Large intestine (tissue), 3 donors: ENCODE measurements at regions not wholly inside any gene's neighbourhood (a gene's known extent, or its start where the extent isn't known, plus 50 kb on each side); places are given as distances from the start of the nearest gene placed in this dataset.
"Not testable (repeated sequence)": the region's sequence is repeated elsewhere in the genome, so short reads cannot be mapped to it uniquely, and the experiment has no call there.

Experiments
- DNase-seq, 2 donors: peaks; one replicate each; pipeline versions ENCODE4 v3.0.0 to v3.0.0-alpha.2; 2013
- H3K27ac ChIP-seq: one replicate; pipeline ENCODE4 v1.5.1; 2013; ENCODE audit warnings: low read length
- H3K27me3 ChIP-seq: 2 replicates; pipeline ENCODE4 v1.6.1; 2013; ENCODE audit warnings: low read length; ENCODE audit not compliant: control insufficient read depth, insufficient read depth
- H3K36me3 ChIP-seq: 2 replicates; pipeline ENCODE4 v1.6.1; 2013; ENCODE audit warnings: low read length; ENCODE audit not compliant: control insufficient read depth, insufficient read depth
- H3K4me1 ChIP-seq: one replicate; pipeline ENCODE4 v1.6.1; 2013; ENCODE audit warnings: low read length; ENCODE audit not compliant: control insufficient read depth, insufficient read depth
- H3K4me3 ChIP-seq: one replicate; pipeline ENCODE4 v1.5.1; 2013; ENCODE audit warnings: low read length
- H3K9me3 ChIP-seq: one replicate; pipeline ENCODE4 v1.6.1; 2013; ENCODE audit warnings: mild to moderate bottlenecking, low read depth, low read length, moderate library complexity; ENCODE audit not compliant: control insufficient read depth
- WGBS: methylation state at CpG from one replicate; pipeline ENCODE4 v1.1.5; 2013; ENCODE audit warnings: low lambda C conversion rate; ENCODE audit not compliant: insufficient coverage; 5-methylcytosine and 5-hydroxymethylcytosine counted together

- H3K36me3 ChIP-seq: no peaks in the 10 kb centered on the region
- no peak overlapping the region for H3K4me3 ChIP-seq
- peaks cover under 1% of the 10 kb centered on the region for H3K27me3 ChIP-seq
- H3K27ac ChIP-seq: no peak overlapping the region
- no peak for DNase-seq
- WGBS: 92% methylated on average over 2 of the region's 14 CpGs
- H3K4me1 ChIP-seq: no peaks in the 10 kb centered on the region
- H3K9me3 ChIP-seq: no peaks in the 10 kb centered on the region
These were observed 85.3 kb upstream of the RALGAPA2 start for GRCh38 chr20:20797521-20798310.

DNA sequence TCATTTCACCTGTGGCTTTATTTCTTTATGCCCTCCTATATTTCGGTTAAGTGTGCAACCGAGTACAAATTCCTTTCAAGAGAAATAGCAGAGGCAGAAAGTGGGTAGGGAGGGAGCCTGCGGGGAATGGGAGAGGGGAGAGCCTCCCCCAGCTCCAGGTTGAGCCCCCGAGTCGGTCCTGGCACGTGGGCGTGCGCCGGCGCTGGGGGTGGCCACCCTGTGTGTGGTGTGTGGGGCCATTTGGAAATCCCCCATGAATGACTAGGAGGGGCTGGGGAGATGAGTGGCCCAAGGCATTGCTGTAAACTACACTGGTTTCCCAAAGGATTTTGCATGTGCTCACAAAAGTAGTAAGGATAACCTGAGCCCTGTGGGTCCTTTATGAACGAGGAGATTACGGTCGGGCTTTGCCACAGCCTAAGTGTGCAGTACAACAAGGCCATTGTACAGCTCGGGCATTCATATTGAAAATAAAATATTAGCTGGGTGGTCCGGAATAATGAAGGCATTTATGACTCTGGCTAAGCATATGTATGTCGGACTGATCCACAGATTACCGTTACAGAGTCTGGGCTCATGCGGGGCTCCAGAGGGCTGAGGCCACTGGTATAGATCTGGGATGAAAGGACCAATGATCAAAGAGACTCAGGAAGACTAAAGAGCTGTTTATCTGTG, 84.5 kb upstream of the RALGAPA2 start:
- no peak overlapping the region for H3K4me3 ChIP-seq
- H3K9me3 ChIP-seq: no peaks in the 10 kb centered on the region
- H3K4me1 ChIP-seq: no peaks in the 10 kb centered on the region
- H3K27me3 ChIP-seq: peaks cover 5% of the 10 kb centered on the region
- H3K36me3 ChIP-seq: no peaks in the 10 kb centered on the region
- WGBS: no CpG with 5 or more reads among the region's 18 CpGs
- no peak for DNase-seq
- no peak overlapping the region for H3K27ac ChIP-seq

- Histone ChIP-seq H3K4me1 (no peaks in the 10 kb centered on the region), H3K4me3 (no peak overlapping the region), H3K27me3 (peaks cover 7% of the 10 kb centered on the region), H3K27ac (no peak overlapping the region), H3K9me3 (no peaks in the 10 kb centered on the region), H3K36me3 (no peaks in the 10 kb centered on the region)
- no peak for DNase-seq
- no CpG with 5 or more reads among the region's 5 CpGs for WGBS
These were observed 83.3 kb upstream of the RALGAPA2 start for GRCh38 chr20:20795721-20796120.

DNA sequence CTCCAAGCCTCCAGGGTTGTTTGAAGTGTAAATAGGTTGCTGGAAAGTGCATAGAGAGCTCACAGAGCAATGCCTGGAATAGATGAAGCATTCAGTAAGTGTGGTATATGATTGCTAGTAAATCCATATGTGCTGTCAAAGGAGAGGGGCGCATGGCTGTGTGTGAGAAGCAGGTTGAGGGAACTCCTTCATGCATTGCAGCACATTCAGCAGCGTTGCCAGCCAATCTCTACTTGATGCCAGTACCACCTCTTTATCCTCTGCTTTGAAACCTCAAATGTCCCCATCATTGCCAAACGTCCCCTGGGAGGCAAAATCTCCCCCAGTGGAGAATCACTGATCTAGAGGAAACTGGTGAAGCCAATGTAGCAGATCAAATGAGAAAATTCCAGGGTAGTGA, 82.7 kb upstream of the RALGAPA2 start:
- Histone ChIP-seq H3K4me1 (no peaks in the 10 kb centered on the region), H3K36me3 (no peaks in the 10 kb centered on the region), H3K27ac (no peak overlapping the region), H3K9me3 (no peaks in the 10 kb centered on the region), H3K27me3 (peaks cover 7% of the 10 kb centered on the region), H3K4me3 (no peak overlapping the region)
- WGBS: no CpG with 5 or more reads among the region's 3 CpGs
- no peak for DNase-seq

GRCh38 chr20:20793591-20793990, 81.1 kb upstream of the RALGAPA2 start:
- Histone ChIP-seq H3K9me3 (no peaks in the 10 kb centered on the region), H3K4me3 (no peak overlapping the region), H3K36me3 (no peaks in the 10 kb centered on the region), H3K27ac (no peak overlapping the region), H3K27me3 (peaks cover 7% of the 10 kb centered on the region), H3K4me1 (no peaks in the 10 kb centered on the region)
- DNase-seq: no peak
- no CpG with 5 or more reads among the region's 2 CpGs for WGBS

- 90% methylated on average over 2 of the region's 14 CpGs for WGBS
- no peaks in the 10 kb centered on the region for H3K36me3 ChIP-seq
- no peak for DNase-seq
- no peak overlapping the region for H3K27ac ChIP-seq
- H3K4me3 ChIP-seq: no peak overlapping the region
- peaks cover 7% of the 10 kb centered on the region for H3K27me3 ChIP-seq
- H3K9me3 ChIP-seq: no peaks in the 10 kb centered on the region
- no peaks in the 10 kb centered on the region for H3K4me1 ChIP-seq
These were observed 79.5 kb upstream of the RALGAPA2 start for GRCh38 chr20:20791664-20792568.

DNA sequence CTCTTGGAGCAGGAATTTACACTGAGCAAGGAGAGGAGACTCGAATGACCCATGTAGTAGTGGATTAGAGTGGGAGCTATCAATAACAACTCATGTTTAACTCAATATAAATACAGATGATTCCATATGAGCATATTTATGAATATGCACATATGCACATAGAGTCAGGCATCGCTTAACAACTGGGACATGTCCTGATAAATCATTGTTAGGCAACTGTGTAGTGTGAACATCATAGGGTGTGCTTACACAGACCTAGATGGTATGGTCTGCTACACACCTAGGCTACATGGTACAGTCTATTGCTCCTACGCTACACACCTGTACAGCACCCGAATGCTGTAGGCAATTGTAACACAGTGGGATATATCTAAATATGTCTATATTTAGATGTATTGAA, 75.9 kb upstream of the RALGAPA2 start:
- Histone ChIP-seq H3K4me3 (no peak overlapping the region), H3K9me3 (no peaks in the 10 kb centered on the region), H3K27me3 (peaks cover 7% of the 10 kb centered on the region), H3K27ac (no peak overlapping the region), H3K36me3 (no peaks in the 10 kb centered on the region), H3K4me1 (no peaks in the 10 kb centered on the region)
- 100% methylated on average over 1 of the region's 4 CpGs for WGBS
- DNase-seq: no peak

GRCh38 chr20:20786428-20786827, 74.0 kb upstream of the RALGAPA2 start:
- no peaks in the 10 kb centered on the region for H3K9me3 ChIP-seq

GRCh38 chr20:20785226-20785625, 72.8 kb upstream of the RALGAPA2 start:
- Histone ChIP-seq H3K36me3 (no peaks in the 10 kb centered on the region), H3K9me3 (no peaks in the 10 kb centered on the region), H3K4me1 (no peaks in the 10 kb centered on the region), H3K27me3 (no peaks in the 10 kb centered on the region), H3K27ac (no peak overlapping the region), H3K4me3 (no peak overlapping the region)
- no peak for DNase-seq
- WGBS: no CpG with 5 or more reads among the region's 2 CpGs

More at GRCh38 chr20:20786428-20786827, 74.0 kb upstream of the RALGAPA2 start:
- no peak for DNase-seq
- no peak overlapping the region for H3K27ac ChIP-seq
- no peak overlapping the region for H3K4me3 ChIP-seq
- H3K4me1 ChIP-seq: no peaks in the 10 kb centered on the region
- WGBS: no CpG with 5 or more reads among the region's 2 CpGs
- no peaks in the 10 kb centered on the region for H3K27me3 ChIP-seq
- H3K36me3 ChIP-seq: no peaks in the 10 kb centered on the region

DNA sequence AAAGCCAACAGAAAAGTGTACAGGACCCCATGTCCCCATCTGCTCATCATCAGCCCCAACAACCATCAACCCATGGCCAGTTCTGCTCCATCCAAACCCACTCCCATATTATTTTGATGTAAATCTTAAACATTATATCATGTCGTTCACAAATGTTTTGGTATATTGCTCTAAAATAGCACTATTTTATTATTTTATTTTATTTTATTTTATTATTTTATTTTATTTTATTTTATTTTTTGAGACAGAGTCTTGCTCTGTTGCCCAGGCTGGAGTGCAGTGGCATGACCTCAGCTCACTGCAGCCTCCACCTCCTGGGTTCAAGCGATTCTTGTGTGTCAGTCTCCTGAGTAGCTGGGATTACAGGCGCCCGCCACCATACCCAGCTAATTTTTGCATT, 72.0 kb upstream of the RALGAPA2 start:
- H3K9me3 ChIP-seq, H3K27ac ChIP-seq, H3K36me3 ChIP-seq, H3K27me3 ChIP-seq, DNase-seq, H3K4me1 ChIP-seq, H3K4me3 ChIP-seq: not testable (repeated sequence)
- 90% methylated on average over 1 of the region's 4 CpGs for WGBS
